AG09309 (cell line): ENCODE measurements at regions not wholly inside any gene's neighbourhood (a gene's known extent, or its start where the extent isn't known, plus 50 kb on each side); places are given as distances from the start of the nearest gene placed in this dataset.

Experiments used
- DNase-seq: peaks from one replicate; pipeline ENCODE4 v3.0.0-alpha.2; 2010; ENCODE audit warnings: low read depth
- H3K4me3 ChIP-seq: 2 replicates; pipeline ENCODE4 v1.5.1; 2011; ENCODE audit warnings: mild to moderate bottlenecking, low read depth, low read length, moderate library complexity; ENCODE audit not compliant: control insufficient read depth
- TF ChIP-seq, protein P1 (sequence below): IDR thresholded peaks from 2 replicates; pipeline ENCODE4 v1.5.1; 2011; ENCODE audit warnings: mild to moderate bottlenecking, low read depth, low read length, inconsistent platforms; ENCODE audit not compliant: insufficient read depth, control insufficient read depth; ENCODE audit errors: missing control alignments

DNA sequence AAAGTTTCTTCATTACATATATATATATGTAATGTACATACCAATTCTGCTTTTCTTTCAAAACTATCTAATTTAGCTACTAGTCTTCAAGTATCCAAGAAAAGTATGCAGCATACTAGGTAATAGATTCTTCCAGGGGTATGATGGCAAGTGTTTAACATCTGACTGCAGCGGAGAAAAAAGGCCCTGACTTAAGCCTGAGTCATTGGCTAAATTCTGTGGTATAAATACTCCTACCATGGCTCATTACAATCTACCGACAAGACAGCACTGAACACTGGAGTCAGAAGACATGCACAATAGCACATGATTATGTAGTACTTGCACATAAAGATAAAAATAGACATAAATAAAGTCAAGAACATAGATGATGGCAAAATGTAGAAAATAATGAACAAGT is 439.9 kb downstream of the BRINP1 start:
- TF ChIP-seq, protein P1, sequence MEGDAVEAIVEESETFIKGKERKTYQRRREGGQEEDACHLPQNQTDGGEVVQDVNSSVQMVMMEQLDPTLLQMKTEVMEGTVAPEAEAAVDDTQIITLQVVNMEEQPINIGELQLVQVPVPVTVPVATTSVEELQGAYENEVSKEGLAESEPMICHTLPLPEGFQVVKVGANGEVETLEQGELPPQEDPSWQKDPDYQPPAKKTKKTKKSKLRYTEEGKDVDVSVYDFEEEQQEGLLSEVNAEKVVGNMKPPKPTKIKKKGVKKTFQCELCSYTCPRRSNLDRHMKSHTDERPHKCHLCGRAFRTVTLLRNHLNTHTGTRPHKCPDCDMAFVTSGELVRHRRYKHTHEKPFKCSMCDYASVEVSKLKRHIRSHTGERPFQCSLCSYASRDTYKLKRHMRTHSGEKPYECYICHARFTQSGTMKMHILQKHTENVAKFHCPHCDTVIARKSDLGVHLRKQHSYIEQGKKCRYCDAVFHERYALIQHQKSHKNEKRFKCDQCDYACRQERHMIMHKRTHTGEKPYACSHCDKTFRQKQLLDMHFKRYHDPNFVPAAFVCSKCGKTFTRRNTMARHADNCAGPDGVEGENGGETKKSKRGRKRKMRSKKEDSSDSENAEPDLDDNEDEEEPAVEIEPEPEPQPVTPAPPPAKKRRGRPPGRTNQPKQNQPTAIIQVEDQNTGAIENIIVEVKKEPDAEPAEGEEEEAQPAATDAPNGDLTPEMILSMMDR, result no peak
- DNase-seq, result peak; percentile 14

GRCh38 chr9:118931941-118932340 is 437.3 kb downstream of the BRINP1 start:
- TF ChIP-seq, protein P1, result no peak
- H3K4me3 ChIP-seq, result no peak overlapping the region
- no peak for DNase-seq

More for the DNA sequence above, 439.9 kb downstream of the BRINP1 start:
- no peak overlapping the region for H3K4me3 ChIP-seq

GRCh38 chr9:118938581-118938980 is 430.7 kb downstream of the BRINP1 start:
- no peak overlapping the region for H3K4me3 ChIP-seq
- no peak for DNase-seq
- TF ChIP-seq, protein P1, result no peak

DNA sequence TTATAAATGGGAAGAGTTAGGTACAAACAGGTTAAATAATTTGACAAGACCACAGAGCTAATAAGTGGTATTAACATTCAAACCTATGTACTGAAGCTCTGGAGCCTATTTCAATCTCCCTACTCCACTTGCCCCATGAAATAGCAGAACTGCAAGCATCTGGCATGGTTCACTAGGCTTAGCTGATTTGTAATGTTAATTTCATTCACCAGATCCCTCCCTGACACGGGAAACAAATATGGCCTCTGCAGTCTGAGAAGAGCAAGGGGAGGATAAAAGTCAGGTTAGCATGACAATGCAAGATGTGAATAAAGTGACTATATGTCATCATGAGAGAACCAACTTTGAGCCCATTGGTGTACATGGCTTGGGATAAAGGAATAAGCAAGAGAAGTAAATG is 428.8 kb downstream of the BRINP1 start:
- TF ChIP-seq, protein P1, result no peak
- no peak for DNase-seq

DNA sequence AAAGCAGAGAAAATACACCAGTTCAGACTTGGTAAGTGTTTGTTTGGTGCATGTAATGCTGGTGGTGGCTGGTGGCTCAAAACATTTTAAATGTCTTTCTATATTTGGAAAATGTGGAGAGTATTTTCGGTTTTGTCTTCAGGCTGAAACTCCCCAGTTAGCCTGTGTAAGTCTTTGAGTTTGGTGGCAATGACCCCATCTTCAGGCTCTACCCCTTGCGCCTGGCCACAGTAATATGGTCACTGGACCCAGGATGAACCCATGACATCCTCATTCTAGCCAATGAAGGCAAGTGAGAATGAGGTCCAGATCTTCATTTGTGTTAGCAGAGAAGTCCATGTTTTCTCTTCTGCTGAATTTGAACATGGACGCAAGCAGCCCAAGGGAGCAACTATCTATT is 422.6 kb downstream of the BRINP1 start:
- TF ChIP-seq, protein P1, result no peak

More for the DNA sequence above, 428.8 kb downstream of the BRINP1 start:
- no peak overlapping the region for H3K4me3 ChIP-seq

DNA sequence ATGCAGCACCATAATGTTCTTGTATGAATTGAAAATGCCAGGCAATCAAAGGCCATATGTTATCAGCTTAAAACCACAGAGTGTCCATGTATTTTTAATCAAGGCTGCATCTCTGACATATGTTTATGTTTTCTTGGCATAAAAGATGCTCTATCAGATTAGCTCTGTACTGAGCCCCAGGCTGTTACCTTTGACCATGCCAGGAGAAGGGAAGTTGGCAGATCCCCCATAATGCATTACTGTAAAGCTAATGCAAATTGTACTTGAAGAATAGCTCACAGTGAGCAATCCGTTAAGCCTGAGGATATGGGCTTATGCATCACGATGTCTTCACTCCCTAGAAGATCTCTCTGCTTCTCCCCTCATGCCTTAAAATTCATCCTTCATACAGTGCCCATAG is 414.4 kb downstream of the BRINP1 start:
- TF ChIP-seq, protein P1, result no peak
- no peak for DNase-seq
- no peak overlapping the region for H3K4me3 ChIP-seq

More for the DNA sequence above, 422.6 kb downstream of the BRINP1 start:
- DNase-seq, result no peak
- H3K4me3 ChIP-seq, result no peak overlapping the region

GRCh38 chr9:118957585-118957984 is 411.6 kb downstream of the BRINP1 start:
- H3K4me3 ChIP-seq, result no peak overlapping the region
- no peak for DNase-seq
- TF ChIP-seq, protein P1, result no peak
